ENCODE measurements at regions not wholly inside any gene's neighbourhood (a gene's known extent, or its start where the extent isn't known, plus 50 kb on each side); places are given as distances from the start of the nearest gene placed in this dataset.
"Not testable (repeated sequence)": the region's sequence is repeated elsewhere in the genome, so short reads cannot be mapped to it uniquely, and the experiment has no call there.

DNA sequence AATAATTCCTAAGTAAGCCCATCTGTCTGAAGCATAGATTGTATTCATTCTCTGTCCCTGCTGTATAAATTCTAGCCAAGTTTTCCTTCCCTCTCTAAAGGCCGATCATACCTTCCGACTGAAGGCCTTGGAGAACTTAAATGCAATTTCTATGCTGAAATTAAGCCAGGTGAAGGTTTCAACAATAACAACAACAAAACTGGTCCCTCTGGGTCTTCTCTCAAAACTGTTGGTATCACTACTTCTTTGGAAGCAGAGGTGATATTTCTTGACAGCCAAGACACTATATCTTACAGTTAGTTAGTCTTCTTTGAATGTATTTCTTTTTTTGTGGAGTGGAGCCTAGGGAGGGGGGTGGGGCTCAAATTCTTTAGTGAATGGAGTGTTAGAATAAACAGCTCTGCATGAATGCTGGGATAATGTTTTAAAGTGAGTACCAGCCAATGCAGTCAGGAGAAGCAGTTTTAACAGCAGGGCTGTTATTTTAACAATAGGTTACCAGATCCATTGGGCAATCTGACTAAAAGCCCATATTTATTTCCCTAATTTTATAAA lies 508.9 kb downstream of the EBF1 start:
- DNase-seq (no peak), ATAC-seq (no peak)
- no peaks in the 10 kb centered on the region for H3K27me3 Mint-ChIP-seq (ENCODE audit: low read depth)
- H3K36me3 Mint-ChIP-seq (ENCODE audit: insufficient read depth), result no peaks in the 10 kb centered on the region
- peaks cover 1% of the 10 kb centered on the region for H3K4me1 Mint-ChIP-seq (ENCODE audit: low read depth)
- no peak overlapping the region for H3K4me3 Mint-ChIP-seq
- H3K9me3 Mint-ChIP-seq, result peaks cover 4% of the 10 kb centered on the region

DNA sequence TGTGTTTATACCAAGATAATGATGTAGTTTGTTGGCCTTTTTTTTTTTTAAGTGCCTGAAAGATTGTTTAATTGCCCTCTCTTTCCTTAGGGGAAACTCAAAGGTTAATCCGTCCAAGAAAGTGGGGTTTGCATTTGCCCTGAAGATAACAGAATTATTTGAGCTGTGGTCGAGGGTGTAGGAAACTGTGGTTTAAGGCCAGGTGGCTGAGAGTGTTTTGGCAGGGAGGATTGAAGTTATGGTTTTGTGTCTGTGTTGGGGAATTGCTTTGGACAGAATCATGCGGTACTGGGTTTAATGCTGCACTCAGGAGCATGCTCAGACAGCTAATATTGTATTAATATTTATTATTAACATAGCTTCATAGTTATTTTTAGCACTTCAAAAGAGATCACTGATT lies 509.8 kb downstream of the EBF1 start:
- Mint-ChIP-seq H3K4me1 (ENCODE audit: low read depth) (peaks cover 1% of the 10 kb centered on the region), H3K36me3 (ENCODE audit: insufficient read depth) (no peaks in the 10 kb centered on the region), H3K27me3 (ENCODE audit: low read depth) (no peaks in the 10 kb centered on the region), H3K9me3 (peaks cover 10% of the 10 kb centered on the region), H3K4me3 (no peak overlapping the region)
- no peak for ATAC-seq
- DNase-seq, result no peak

DNA sequence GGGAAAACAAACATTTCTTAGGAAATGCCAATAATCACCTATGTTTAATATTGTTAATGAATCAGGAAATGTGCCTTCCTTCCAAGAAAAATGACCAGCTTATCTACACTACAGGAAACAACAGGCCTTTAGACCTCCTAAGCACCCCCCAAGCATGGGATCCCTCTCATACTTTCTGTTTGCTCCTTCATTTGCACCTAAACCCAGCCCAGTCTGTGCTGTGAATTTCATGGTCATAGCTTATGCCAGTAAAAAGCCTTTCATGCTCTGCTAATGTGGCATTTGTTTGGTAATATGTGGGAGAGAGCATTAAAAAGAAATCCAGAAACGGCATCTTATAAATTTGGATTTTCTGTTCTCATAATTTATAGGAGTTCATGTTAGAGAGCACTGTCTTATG lies 511.1 kb downstream of the EBF1 start:
- DNase-seq (no peak), ATAC-seq (no peak)
- Mint-ChIP-seq H3K27me3 (ENCODE audit: low read depth) (no peaks in the 10 kb centered on the region), H3K9me3 (peaks cover 15% of the 10 kb centered on the region), H3K4me1 (ENCODE audit: low read depth) (peaks cover 1% of the 10 kb centered on the region), H3K36me3 (ENCODE audit: insufficient read depth) (no peaks in the 10 kb centered on the region), H3K4me3 (no peak overlapping the region)

DNA sequence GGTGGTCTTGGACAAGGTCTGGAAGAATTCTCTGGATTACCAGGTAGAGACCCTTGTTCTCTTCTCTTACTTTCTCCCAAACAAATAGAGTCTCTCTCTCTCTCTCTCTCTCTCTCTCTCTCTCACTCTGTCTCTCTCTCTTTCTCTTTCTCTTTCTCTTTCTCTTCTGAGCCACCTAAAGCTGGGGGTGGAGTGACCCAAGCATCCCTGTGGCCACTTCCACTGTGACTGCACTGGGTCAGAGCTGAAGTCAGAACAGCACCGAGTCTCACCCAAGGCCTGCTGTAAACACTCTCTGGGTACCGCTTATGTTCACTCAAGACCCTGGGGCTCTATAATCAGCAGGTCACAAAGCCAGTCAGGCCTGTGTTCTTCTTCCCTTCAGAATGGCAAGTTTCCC lies 513.7 kb downstream of the EBF1 start:
- DNase-seq (no peak), ATAC-seq (no peak)
- H3K27me3 Mint-ChIP-seq (ENCODE audit: low read depth), result no peaks in the 10 kb centered on the region
- no peaks in the 10 kb centered on the region for H3K36me3 Mint-ChIP-seq (ENCODE audit: insufficient read depth)
- H3K4me1 Mint-ChIP-seq (ENCODE audit: low read depth), result peaks cover 1% of the 10 kb centered on the region
- H3K9me3 Mint-ChIP-seq, result peaks cover 20% of the 10 kb centered on the region
- H3K4me3 Mint-ChIP-seq, result no peak overlapping the region

DNA sequence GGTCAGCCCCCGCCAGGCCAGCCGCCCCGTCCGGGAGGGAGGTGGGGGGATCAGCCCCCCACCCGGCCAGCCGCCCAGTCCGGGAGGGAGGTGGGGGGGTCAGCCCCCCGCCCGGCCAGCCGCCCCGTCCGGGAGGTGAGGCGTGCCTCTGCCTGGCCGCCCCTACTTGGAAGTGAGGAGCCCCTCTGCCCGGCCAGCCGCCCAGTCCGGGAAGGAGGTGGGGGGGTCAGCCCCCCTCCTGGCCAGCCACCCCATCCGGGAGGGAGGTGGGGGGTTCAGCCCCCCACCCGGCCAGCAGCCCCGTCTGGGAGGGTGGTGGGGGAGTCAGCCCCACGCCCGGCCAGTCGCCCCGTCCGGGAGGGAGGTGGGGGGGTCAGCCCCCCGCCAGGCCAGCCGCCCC lies 517.0 kb downstream of the EBF1 start:
- peaks cover 31% of the 10 kb centered on the region for H3K9me3 Mint-ChIP-seq

DNA sequence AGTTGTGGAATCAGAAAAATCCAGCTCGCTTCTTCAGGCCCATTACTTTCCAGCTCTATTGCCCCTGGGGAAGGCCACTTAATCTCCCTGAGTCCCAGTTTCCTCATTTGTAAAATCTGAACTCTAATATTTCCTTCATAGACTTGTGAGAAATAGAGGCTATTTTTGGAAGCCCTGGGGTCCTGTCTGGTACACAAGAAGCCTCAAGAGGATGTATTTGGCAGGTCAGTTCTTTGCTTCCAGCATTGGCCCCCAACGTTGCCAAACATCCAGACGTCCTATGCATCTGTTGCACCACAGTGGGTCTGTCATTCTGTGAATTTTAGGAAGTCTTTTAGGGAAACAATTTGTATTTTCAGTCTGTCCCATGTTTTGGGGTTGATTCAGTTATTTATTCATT lies 525.9 kb downstream of the EBF1 start:
- H3K4me3 Mint-ChIP-seq, result no peak overlapping the region
- peaks cover 4% of the 10 kb centered on the region for H3K9me3 Mint-ChIP-seq
- H3K4me1 Mint-ChIP-seq (ENCODE audit: low read depth), result no peaks in the 10 kb centered on the region
- H3K36me3 Mint-ChIP-seq (ENCODE audit: insufficient read depth), result no peaks in the 10 kb centered on the region
- H3K27me3 Mint-ChIP-seq (ENCODE audit: low read depth), result no peaks in the 10 kb centered on the region
- ATAC-seq (no peak), DNase-seq (no peak)

More for the DNA sequence above, 517.0 kb downstream of the EBF1 start:
- not testable (repeated sequence) for DNase-seq; H3K4me1 Mint-ChIP-seq (ENCODE audit: low read depth); H3K36me3 Mint-ChIP-seq (ENCODE audit: insufficient read depth); H3K27me3 Mint-ChIP-seq (ENCODE audit: low read depth); H3K4me3 Mint-ChIP-seq; ATAC-seq

DNA sequence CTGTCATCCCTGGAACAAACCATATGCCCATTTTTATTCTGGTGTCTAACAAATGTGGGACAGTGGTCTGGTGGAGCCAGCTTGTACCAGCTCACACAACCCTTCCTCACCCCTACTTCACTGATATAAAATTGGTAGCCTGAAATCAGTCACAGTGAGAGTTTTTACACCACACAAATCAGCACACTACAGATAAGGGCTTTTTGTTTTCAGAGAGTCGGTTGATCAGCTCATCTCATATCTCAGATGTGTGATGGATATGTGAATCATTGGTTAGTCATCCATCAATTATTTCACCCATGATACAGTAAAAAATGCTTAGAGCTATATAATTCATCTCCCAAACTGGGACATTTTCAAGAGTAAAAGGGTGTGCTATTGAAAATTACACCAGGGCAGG lies 529.2 kb downstream of the EBF1 start:
- no peaks in the 10 kb centered on the region for H3K4me1 Mint-ChIP-seq (ENCODE audit: low read depth)
- no peaks in the 10 kb centered on the region for H3K36me3 Mint-ChIP-seq (ENCODE audit: insufficient read depth)
- H3K27me3 Mint-ChIP-seq (ENCODE audit: low read depth), result no peaks in the 10 kb centered on the region
- DNase-seq, result no peak
- H3K9me3 Mint-ChIP-seq, result no peaks in the 10 kb centered on the region
- H3K4me3 Mint-ChIP-seq, result no peak overlapping the region
- ATAC-seq, result no peak

DNA sequence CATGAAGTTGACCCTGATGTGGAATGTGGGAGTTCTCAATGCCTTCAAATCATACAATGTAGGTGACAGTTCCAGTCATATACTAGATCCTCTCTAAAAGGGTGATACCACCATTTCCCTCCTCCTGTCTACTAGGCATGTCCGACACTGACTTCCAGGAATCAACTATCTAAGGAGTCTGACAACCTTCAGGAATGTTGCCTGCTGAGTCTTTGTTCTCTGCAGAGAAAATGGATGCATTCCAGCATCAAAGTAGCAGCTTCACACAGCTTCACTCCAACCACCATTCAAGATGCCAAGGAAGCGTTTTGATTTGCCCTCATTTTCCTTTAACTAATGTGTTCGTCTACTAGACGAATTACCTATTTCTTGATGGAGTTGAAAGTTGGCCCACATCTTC lies 530.2 kb downstream of the EBF1 start:
- no peaks in the 10 kb centered on the region for H3K9me3 Mint-ChIP-seq
- H3K27me3 Mint-ChIP-seq (ENCODE audit: low read depth), result no peaks in the 10 kb centered on the region
- H3K36me3 Mint-ChIP-seq (ENCODE audit: insufficient read depth), result no peaks in the 10 kb centered on the region
- DNase-seq (no peak), ATAC-seq (no peak)
- no peaks in the 10 kb centered on the region for H3K4me1 Mint-ChIP-seq (ENCODE audit: low read depth)
- H3K4me3 Mint-ChIP-seq, result no peak overlapping the region

DNA sequence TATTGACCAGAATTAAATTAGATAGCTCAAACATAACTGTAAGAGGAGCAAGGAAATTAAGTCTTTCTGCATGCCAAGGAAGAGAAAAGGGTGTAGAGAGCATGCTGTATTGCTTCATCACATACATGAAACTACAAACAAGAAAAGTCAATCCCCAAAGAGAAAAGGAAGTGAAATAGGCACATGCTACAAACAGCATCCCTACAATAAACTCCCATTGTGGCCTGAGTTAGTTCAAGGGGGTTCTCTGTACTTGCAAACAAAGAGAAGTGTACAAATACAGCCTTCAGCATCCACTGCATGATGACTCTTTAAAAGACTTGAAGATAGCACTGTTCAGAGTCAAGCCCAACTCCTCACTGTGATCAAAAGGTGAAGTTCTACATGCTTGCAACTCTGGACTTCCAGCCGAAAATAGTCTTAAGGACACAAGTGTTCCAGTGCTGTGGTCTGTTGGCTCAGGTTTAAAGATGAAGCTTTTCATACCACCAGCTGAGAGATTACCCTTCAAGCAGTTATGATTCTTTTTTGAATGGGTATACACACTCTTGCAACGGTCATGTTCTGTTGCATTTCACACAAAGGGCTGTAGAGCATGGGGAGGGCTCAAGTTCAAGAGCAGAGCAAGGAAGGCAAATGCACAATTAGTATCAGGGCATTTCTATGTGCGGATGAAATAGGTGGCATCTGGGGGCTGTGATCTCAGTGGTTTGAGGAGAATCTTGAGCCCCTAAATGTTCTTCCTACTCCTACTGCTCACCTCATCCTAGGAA lies 534.5 kb downstream of the EBF1 start:
- no peak overlapping the region for H3K4me3 Mint-ChIP-seq
- no peaks in the 10 kb centered on the region for H3K9me3 Mint-ChIP-seq
- H3K4me1 Mint-ChIP-seq (ENCODE audit: low read depth), result no peaks in the 10 kb centered on the region
- no peaks in the 10 kb centered on the region for H3K36me3 Mint-ChIP-seq (ENCODE audit: insufficient read depth)
- ATAC-seq, result no peak
- H3K27me3 Mint-ChIP-seq (ENCODE audit: low read depth), result no peaks in the 10 kb centered on the region
- DNase-seq, result no peak

DNA sequence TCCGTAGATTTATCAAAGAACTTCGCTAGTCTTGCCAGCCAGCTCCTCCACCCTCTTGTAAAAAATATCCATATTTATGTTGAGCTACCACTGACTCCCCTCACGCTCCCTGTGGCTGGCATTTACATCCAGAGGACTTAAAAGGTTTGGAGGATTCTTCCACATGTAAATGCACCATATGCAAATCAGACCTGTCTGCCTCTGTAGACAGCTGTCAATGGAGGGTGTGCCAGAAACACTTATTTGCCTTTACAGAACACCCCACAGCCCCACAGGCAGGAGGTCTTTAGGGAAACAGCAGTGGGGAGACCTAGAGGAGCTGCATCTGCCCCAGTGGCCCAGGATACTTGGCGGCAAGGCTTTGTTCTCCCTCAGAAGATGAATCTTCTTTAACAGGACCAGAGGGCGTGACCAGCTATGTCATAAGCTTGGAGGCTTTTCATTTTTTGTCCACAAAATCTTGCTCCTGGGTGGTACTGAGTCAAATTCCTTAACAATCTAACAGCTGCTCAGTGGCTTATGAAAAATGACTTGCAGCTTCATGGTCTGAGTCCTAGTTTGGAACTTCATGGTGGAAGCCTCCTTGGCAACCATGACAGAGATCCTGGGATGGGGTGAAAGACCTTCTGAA lies 535.8 kb downstream of the EBF1 start:
- no peaks in the 10 kb centered on the region for H3K9me3 Mint-ChIP-seq
- H3K4me3 Mint-ChIP-seq, result no peak overlapping the region
- H3K27me3 Mint-ChIP-seq (ENCODE audit: low read depth), result no peaks in the 10 kb centered on the region
- H3K4me1 Mint-ChIP-seq (ENCODE audit: low read depth), result no peaks in the 10 kb centered on the region
- no peaks in the 10 kb centered on the region for H3K36me3 Mint-ChIP-seq (ENCODE audit: insufficient read depth)
- no peak for DNase-seq
- no peak for ATAC-seq

DNA sequence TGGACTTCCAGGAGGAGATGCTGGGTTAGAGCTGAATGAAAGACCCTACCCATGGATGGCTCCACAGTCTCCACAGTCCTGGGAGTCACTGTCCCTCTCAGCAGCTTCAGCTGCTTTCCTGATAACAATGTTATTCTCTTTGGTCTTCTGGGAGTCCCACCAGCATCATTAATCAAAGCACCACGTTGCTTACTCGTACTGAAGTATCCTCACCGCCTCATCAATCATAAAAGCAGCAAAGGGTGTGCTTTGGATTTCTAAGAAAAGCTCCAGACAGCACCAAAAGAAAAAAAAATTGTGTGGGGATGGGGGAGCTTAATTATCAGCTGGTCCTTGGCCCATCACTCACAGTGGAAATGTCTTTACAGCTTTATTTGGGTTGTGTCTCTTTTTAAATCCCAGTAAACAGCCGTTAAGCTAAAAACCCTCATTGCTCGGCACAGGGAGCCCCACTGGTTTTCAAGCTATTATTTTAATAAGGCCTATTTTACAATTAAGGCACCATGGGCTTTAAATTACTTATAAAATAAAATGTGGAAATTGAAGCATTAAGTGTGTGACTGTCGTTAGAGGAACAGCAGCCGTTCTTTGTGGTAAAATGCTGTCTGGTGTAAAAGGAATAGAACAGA lies 538.0 kb downstream of the EBF1 start:
- H3K4me1 Mint-ChIP-seq (ENCODE audit: low read depth), result no peaks in the 10 kb centered on the region
- H3K9me3 Mint-ChIP-seq, result no peaks in the 10 kb centered on the region
- DNase-seq (no peak), ATAC-seq (no peak)
- H3K4me3 Mint-ChIP-seq, result no peak overlapping the region
- H3K36me3 Mint-ChIP-seq (ENCODE audit: insufficient read depth), result no peaks in the 10 kb centered on the region
- no peaks in the 10 kb centered on the region for H3K27me3 Mint-ChIP-seq (ENCODE audit: low read depth)

DNA sequence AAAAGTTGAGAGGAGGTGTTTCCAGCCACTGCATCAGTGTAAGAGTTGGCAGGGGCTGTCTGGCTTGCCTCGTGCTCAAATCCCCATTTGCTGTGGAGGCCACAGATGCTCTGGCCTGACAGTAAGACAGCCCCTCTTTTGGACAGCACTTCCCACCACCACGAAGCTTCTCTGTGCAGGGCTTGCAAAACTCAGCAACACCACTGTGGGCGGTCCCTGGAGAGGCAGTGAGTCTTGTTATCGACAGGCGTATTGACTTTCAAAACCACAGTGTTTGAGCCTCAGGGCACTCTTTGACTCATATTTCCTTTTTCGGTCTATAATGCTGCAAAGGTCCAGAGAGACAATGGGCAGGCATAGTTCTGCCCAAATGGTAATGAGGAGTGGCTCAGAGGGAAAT lies 539.5 kb downstream of the EBF1 start:
- Mint-ChIP-seq H3K36me3 (ENCODE audit: insufficient read depth) (no peaks in the 10 kb centered on the region), H3K4me1 (ENCODE audit: low read depth) (no peaks in the 10 kb centered on the region), H3K4me3 (no peak overlapping the region), H3K27me3 (ENCODE audit: low read depth) (no peaks in the 10 kb centered on the region), H3K9me3 (no peaks in the 10 kb centered on the region)
- DNase-seq (no peak), ATAC-seq (no peak)

DNA sequence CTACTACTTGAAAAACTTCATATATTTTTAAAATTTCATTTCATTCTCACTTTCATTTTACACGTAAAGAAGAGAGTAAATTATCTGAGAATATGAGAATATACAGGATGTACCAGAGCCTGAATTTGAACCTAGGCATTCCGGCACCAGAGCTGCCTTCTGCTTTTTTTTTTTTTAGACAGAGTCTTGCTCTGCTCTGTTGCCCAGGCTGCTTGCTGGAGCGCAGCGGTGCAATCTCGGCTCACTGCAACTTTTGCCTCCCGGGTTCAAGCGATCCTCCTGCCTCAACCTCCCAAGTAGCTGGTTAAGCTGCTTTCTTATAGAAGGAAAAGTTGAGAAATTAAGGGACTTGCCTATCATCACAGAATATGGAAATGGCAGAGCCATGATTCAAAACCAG lies 540.1 kb downstream of the EBF1 start:
- Mint-ChIP-seq H3K27me3 (ENCODE audit: low read depth) (no peaks in the 10 kb centered on the region), H3K9me3 (no peaks in the 10 kb centered on the region), H3K36me3 (ENCODE audit: insufficient read depth) (no peaks in the 10 kb centered on the region), H3K4me3 (no peak overlapping the region), H3K4me1 (ENCODE audit: low read depth) (no peaks in the 10 kb centered on the region)
- DNase-seq (no peak), ATAC-seq (no peak)

DNA sequence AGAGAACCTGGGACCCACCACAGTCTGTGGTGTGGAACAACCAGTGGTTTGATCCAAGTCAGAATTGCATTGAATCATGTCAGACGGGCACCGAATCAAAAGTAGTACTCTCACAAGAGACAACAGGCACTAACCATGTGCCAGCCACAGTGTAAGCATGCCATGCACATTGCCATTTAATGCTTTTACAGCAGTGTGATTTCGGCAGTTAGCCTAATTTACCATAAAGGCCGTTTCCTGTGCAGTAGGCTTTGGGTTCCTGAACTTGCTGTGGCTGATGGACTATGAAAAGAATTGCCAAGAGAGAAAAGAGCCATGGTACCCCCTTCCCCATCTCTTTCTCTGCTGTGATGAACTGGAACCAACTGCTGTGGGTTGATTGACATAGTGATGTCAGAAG lies 540.6 kb downstream of the EBF1 start:
- Mint-ChIP-seq H3K4me1 (ENCODE audit: low read depth) (no peaks in the 10 kb centered on the region), H3K36me3 (ENCODE audit: insufficient read depth) (no peaks in the 10 kb centered on the region), H3K27me3 (ENCODE audit: low read depth) (no peaks in the 10 kb centered on the region), H3K4me3 (no peak overlapping the region), H3K9me3 (no peaks in the 10 kb centered on the region)
- DNase-seq (no peak), ATAC-seq (no peak)

DNA sequence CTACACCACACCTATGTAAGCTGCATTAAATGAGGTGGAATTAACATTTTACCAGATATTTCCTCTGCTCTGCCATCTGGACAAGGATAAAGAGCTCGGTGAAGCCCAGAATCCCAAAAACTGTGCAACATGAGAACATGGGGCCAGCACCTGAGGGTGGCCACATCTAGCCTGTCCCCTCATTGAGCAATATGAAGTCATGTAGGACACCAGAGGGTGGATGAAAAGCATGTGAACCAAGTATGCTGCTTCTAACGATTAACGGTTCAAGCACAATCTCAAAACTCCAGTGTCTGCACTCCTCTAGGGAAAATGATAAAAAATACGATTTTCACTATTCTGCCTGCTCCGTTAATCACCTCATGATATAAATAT lies 545.8 kb downstream of the EBF1 start:
- H3K9me3 Mint-ChIP-seq, result no peaks in the 10 kb centered on the region
- H3K4me1 Mint-ChIP-seq (ENCODE audit: low read depth), result no peaks in the 10 kb centered on the region
- H3K4me3 Mint-ChIP-seq, result no peak overlapping the region
- DNase-seq, result no peak
- no peaks in the 10 kb centered on the region for H3K36me3 Mint-ChIP-seq (ENCODE audit: insufficient read depth)
- no peak for ATAC-seq
- no peaks in the 10 kb centered on the region for H3K27me3 Mint-ChIP-seq (ENCODE audit: low read depth)
